Raji (cell line): ENCODE measurements at regions not wholly inside any gene's neighbourhood (a gene's known extent, or its start where the extent isn't known, plus 50 kb on each side); places are given as distances from the start of the nearest gene placed in this dataset.

ENCODE experiments used
- POLR2A ChIP-seq: IDR thresholded peaks from 2 replicates; pipeline ENCODE4 v1.6.1; 2011; ENCODE audit warnings: low read depth, low read length, control low read depth; ENCODE audit not compliant: insufficient read depth

DNA sequence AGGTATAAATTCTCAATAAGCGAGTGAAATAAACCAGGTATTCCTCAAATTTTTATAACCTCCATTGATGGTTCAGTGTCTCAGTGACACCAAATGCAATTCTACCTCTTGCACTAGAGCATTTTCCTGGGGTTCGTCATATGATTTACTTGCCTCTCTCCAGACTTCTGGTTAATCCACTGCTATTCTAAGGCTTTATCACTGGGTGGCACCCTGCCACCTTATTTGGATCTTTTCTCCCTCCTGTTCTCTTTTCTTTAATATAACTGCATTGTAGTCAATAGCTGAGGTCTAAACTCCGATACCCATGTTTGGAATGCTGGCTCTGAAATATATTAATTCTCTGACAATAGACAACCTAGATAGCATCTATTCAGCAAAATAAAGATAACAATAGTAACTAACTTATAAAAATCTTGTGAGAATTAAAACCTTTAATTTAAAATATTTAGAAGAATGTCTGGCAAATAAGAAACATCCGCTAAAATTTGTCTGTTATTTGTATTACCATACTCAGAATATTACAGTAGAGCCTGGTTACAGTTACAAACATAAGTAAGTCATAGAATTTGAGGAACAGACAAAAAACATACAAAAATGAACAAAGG lies 436.4 kb downstream of the PLA2G4A start:
- no peak for TF ChIP-seq POLR2A

- no peak for TF ChIP-seq POLR2A
Observed at GRCh38 chr1:187266051-187266450, 437.3 kb downstream of the PLA2G4A start.

GRCh38 chr1:187267827-187268226 lies 439.1 kb downstream of the PLA2G4A start:
- TF ChIP-seq POLR2A: no peak

DNA sequence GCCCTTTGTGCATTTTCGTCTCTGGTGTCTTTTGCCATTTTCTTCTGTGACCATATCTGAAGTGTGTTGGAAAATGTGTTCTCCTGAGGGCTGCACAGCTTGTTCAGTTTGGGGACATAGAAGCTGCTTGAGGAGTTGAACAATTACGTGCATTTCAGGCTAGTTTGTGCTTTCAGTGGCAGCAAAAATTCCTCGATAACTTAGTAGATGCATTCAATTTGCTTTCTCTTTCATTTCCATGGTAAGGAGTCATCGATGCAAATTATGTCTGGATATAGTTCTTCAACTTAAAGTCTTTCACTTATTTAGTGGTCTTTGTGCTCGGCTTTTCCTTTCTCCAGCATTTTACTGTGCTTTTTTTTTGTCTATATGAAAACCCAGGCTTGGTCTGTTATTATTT lies 441.5 kb downstream of the PLA2G4A start:
- no peak for TF ChIP-seq POLR2A

DNA sequence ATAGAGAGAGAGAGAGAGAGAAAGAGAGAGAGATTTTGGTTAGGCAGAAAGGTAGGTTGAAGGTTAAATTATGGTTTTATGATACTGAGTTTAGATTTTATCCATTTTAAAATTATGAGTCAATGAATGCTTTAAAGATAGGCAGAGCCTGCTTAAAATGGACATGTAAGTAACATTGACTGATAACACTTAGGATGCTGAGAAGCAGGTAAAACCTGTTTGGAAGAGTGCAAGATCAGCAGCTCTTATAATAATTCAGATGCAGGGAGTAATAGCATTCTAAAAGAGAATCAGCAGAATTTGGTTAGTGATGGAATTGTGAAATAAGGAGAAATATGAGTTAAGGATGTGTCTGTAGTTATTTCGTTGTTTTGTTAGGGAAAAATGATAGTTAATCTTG lies 446.6 kb downstream of the PLA2G4A start:
- TF ChIP-seq POLR2A: no peak

GRCh38 chr1:187275985-187276575 lies 447.3 kb downstream of the PLA2G4A start:
- TF ChIP-seq POLR2A: no peak

DNA sequence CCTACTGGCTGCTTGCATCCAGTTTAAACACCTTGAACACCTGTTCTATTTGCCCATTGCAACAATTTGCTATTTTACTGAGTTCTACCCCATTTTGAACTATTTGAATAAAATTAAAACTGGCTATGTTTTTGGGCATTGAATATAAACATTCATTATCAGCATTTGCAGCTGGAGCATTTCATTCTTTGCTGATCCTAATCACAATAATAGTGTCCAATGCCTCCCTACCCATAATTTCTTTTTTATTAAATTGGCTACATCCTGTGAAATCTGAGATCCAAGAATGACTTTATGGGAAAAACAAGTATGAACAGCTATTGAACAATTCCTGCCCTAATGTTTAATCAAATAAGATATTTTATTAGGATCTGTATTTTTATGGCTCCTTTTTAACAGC lies 447.9 kb downstream of the PLA2G4A start:
- no peak for TF ChIP-seq POLR2A

DNA sequence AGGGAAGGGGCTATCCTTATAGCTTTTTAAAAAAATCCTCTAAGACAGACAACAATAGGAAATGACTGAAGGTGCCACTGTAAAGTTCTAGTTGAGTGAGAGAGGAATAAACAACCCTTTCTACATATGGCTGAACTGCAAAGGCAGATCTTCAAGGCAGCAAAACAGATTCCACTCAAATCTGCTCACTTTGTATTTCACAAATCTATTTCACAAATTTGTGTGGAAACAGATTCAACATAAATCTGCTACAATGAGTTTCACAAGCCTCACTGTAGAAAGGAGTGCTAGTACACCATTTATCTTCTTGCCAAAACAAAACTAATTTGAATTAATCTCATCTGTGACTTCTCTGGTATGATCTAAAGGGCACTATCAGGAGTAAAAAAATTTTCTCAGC lies 451.3 kb downstream of the PLA2G4A start:
- TF ChIP-seq POLR2A: no peak

DNA sequence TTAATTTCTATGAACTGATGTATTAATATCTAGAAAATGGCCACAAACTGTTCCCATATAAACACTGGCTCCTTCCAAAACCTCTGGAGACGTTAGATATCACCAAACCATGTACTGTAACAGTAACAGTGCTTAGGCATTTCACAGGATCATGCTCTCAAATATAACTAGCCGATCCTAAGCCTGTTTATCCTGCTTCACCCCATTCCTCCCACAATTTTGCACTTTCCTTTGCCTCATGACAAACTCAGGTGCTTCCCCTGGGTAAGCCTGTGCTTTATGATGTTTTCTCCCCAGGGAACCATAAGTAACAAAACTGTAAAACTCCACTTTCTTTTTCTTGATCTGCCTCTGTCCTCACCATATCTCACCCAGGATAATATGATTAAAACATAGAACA lies 452.3 kb downstream of the PLA2G4A start:
- TF ChIP-seq POLR2A: no peak

DNA sequence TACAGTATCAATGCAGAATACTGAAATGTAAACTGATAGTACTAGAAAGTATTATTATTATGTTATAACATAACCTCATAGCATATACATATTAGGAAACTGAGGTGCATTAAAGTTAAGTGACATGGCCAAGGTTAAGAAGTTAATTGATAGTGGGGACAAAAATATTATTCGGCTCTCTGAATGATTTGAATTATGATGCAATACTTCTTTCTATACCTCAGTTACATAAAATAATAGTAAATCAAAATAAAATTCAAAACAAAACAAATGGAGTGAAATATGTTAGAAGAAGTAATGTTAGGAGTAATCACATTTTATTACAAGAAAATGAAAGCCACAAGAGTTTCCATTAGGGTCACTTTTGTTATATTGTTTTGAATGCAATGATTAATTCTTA lies 455.2 kb downstream of the PLA2G4A start:
- TF ChIP-seq POLR2A: no peak

DNA sequence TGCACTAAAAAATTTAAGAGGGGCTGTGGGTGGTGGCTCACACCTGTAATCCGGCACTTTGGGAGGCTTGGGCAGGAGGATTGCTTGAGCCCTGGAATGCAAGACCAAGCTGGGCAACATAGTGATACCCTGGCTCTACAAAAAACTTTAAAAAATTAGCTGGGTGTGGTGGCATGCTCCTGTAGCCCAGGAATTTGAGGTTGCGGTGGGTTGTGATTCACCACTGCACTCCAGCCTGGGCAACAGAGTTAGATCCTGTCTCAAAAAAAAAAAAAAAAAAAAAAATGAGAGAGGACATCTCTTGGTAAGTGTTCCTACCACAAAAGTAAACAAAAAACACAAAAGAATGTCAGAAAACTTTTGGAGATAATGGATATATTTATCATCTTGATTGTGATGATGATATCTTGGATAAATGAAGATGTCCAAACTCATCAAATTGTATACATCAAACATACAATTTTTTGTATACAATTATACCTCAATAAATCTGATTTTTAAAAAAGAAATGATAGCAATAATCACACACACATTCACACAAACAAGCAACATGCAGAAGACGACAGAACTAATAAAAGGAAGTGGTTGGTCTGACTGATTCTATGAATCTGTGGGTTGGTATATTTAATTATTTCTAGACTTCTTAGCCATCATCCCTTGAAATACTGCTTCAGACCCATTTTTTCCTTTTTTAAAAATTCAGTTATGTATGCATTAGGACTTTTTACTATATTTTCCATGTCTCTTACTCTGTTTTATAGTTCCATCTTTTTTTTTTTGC lies 465.9 kb downstream of the PLA2G4A start:
- no peak for TF ChIP-seq POLR2A

- TF ChIP-seq POLR2A: no peak
Observed at GRCh38 chr1:187300081-187300480, 471.3 kb downstream of the PLA2G4A start.

GRCh38 chr1:187306710-187307415 lies 478.1 kb downstream of the PLA2G4A start:
- TF ChIP-seq POLR2A: no peak

- TF ChIP-seq POLR2A: no peak
Observed at GRCh38 chr1:187310038-187310631, 481.4 kb downstream of the PLA2G4A start.

GRCh38 chr1:187313115-187313514 lies 484.4 kb downstream of the PLA2G4A start:
- no peak for TF ChIP-seq POLR2A
